T-helper 1 cell treated with Interleukin-12 subunit alpha and Interleukin-12 subunit beta and Interleukin-4 antibody, amounts not matched to agents 30 μg/mL and 1 μg/mL, for 36 hours (primary cell): ENCODE measurements at regions not wholly inside any gene's neighbourhood (a gene's known extent, or its start where the extent isn't known, plus 50 kb on each side); places are given as distances from the start of the nearest gene placed in this dataset.
"Not testable (repeated sequence)": the region's sequence is repeated elsewhere in the genome, so short reads cannot be mapped to it uniquely, and the experiment has no call there.

ENCODE experiments used
- H3K27ac Mint-ChIP-seq: one replicate; pipeline ENCODE4 v1.8.0; 2021; ENCODE audit warnings: mild to moderate bottlenecking, mixed read lengths
- H3K27me3 Mint-ChIP-seq: one replicate; pipeline ENCODE4 v1.8.0; 2021; ENCODE audit warnings: low read depth, mixed read lengths
- H3K36me3 Mint-ChIP-seq: one replicate; pipeline ENCODE4 v1.8.0; 2021; ENCODE audit warnings: low read depth, mixed read lengths
- H3K4me1 Mint-ChIP-seq: one replicate; pipeline ENCODE4 v1.8.0; 2021; ENCODE audit warnings: low read depth, mixed read lengths
- H3K4me3 Mint-ChIP-seq: one replicate; pipeline ENCODE4 v1.8.0; 2021; ENCODE audit warnings: mild to moderate bottlenecking, moderate library complexity, mixed read lengths
- H3K9me3 Mint-ChIP-seq: one replicate; pipeline ENCODE4 v1.8.0; 2021; ENCODE audit warnings: mixed read lengths

DNA sequence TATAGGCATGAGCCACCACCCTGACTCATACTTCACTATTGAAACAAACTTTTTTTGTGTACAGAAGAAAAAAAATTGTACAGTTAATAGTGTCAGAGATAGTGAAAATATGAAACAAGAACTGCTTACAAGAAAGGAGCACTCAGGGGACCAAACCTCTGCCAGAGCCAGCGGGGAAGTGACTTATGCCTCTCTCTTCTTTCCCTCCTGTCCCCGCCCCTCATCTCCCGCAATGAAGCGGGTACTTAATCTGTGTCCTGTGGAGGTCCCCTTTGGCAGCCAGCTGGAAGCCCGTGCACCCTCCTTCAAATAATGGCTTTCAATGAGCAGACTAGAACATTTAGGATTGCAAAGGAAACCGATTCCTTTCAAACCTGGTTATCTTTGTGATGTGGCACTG lies 51.5 kb downstream of the PPIAL4A start:
- not testable (repeated sequence) for H3K36me3 Mint-ChIP-seq, H3K9me3 Mint-ChIP-seq, H3K27me3 Mint-ChIP-seq
- Mint-ChIP-seq H3K27ac (peak overlapping the region; percentile 87), H3K4me3 (peak overlapping the region; percentile 64), H3K4me1 (peaks cover 16% of the 10 kb centered on the region)

GRCh38 chr1:120941836-120942217 lies 52.3 kb downstream of the PPIAL4A start:
- H3K4me3 Mint-ChIP-seq = peak overlapping the region; percentile 91
- not testable (repeated sequence) for H3K9me3 Mint-ChIP-seq
- peak overlapping the region; percentile 98 for H3K27ac Mint-ChIP-seq

GRCh38 chr1:120942218-120942944 lies 52.8 kb downstream of the PPIAL4A start:
- peak overlapping the region; percentile 98 for H3K27ac Mint-ChIP-seq
- peak overlapping the region; percentile 91 for H3K4me3 Mint-ChIP-seq
- H3K27me3 Mint-ChIP-seq, H3K36me3 Mint-ChIP-seq, H3K9me3 Mint-ChIP-seq: not testable (repeated sequence)
- H3K4me1 Mint-ChIP-seq = peaks cover 16% of the 10 kb centered on the region

More at GRCh38 chr1:120941836-120942217, 52.3 kb downstream of the PPIAL4A start:
- not testable (repeated sequence) for H3K36me3 Mint-ChIP-seq, H3K27me3 Mint-ChIP-seq
- H3K4me1 Mint-ChIP-seq = peaks cover 16% of the 10 kb centered on the region

GRCh38 chr1:120942945-120943319 lies 53.4 kb downstream of the PPIAL4A start:
- H3K4me1 Mint-ChIP-seq = peaks cover 16% of the 10 kb centered on the region
- not testable (repeated sequence) for H3K27me3 Mint-ChIP-seq, H3K27ac Mint-ChIP-seq, H3K9me3 Mint-ChIP-seq, H3K36me3 Mint-ChIP-seq, H3K4me3 Mint-ChIP-seq

GRCh38 chr1:120944691-120945090 lies 55.1 kb downstream of the PPIAL4A start:
- not testable (repeated sequence) for H3K36me3 Mint-ChIP-seq, H3K9me3 Mint-ChIP-seq, H3K4me3 Mint-ChIP-seq, H3K27ac Mint-ChIP-seq, H3K27me3 Mint-ChIP-seq
- H3K4me1 Mint-ChIP-seq = peaks cover 13% of the 10 kb centered on the region

DNA sequence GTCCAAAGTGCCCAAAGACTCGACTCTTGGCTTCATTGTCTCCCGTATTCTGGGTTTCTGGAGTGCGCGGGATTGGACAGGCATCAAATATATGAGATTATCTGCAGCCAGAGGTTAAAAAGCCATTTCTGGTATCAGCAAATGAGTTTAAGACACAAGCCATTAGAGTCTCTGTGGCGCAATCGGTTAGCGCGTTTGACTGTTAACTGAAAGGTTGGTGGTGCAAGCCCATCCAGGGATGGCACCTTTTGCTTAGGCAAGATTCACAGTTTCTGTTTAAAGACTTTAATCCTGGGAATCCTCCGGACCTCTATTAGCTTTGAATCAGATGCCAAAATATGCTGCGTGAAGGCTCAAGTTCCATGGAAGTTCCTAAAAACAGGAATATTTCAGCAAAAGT lies 55.6 kb downstream of the PPIAL4A start:
- not testable (repeated sequence) for H3K27me3 Mint-ChIP-seq, H3K36me3 Mint-ChIP-seq, H3K27ac Mint-ChIP-seq, H3K4me3 Mint-ChIP-seq, H3K9me3 Mint-ChIP-seq
- H3K4me1 Mint-ChIP-seq = peaks cover 13% of the 10 kb centered on the region

DNA sequence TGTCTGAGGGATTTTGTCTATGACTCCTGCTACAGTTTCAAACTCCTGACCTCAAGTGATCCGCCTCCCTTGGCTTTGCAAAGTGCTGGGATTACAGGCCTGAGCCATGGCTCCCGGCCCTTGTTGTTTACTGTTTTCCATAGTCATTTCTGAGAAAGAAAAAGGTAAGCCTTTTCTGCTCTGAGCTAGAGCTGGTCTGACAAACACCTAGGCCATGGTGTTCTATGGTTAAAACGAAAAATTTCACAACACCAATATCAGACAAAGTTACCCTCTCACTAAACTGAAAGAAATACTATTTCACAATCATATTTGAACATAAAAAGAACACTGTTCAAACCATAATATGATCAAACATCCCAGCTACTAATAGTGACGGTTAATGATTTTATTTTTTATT lies 57.5 kb downstream of the PPIAL4A start:
- not testable (repeated sequence) for H3K4me1 Mint-ChIP-seq, H3K27me3 Mint-ChIP-seq, H3K9me3 Mint-ChIP-seq, H3K27ac Mint-ChIP-seq, H3K36me3 Mint-ChIP-seq, H3K4me3 Mint-ChIP-seq

- not testable (repeated sequence) for H3K9me3 Mint-ChIP-seq, H3K4me1 Mint-ChIP-seq, H3K27me3 Mint-ChIP-seq, H3K4me3 Mint-ChIP-seq, H3K36me3 Mint-ChIP-seq, H3K27ac Mint-ChIP-seq
These were observed 60.2 kb downstream of the PPIAL4A start for GRCh38 chr1:120949724-120950123.

- H3K4me1 Mint-ChIP-seq, H3K4me3 Mint-ChIP-seq, H3K27ac Mint-ChIP-seq, H3K27me3 Mint-ChIP-seq, H3K9me3 Mint-ChIP-seq: not testable (repeated sequence)
- H3K36me3 Mint-ChIP-seq = peaks cover 13% of the 10 kb centered on the region
These were observed 61.1 kb downstream of the PPIAL4A start for GRCh38 chr1:120950633-120951032.

DNA sequence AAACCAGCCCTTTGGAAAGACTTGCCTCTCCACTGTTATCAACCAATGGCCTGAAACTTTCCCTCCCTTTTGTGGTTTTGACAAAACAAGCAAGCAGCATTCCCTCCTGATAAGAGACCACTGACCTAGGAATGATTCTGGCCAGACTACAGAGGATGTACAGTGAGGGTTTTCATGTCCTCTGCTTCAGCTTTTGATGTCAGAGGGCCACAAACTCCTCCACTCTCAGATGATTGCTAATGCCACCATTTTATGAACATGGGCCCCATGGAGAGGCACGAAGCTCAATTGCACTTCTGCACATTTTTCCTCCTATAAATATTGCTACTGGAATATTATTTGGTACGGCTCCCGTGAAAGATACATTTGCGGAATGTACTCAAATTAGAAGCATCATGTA lies 61.5 kb downstream of the PPIAL4A start:
- H3K27ac Mint-ChIP-seq, H3K27me3 Mint-ChIP-seq, H3K4me1 Mint-ChIP-seq, H3K4me3 Mint-ChIP-seq, H3K9me3 Mint-ChIP-seq: not testable (repeated sequence)
- peaks cover 13% of the 10 kb centered on the region for H3K36me3 Mint-ChIP-seq

- not testable (repeated sequence) for H3K27ac Mint-ChIP-seq, H3K27me3 Mint-ChIP-seq, H3K4me1 Mint-ChIP-seq, H3K9me3 Mint-ChIP-seq, H3K4me3 Mint-ChIP-seq
- H3K36me3 Mint-ChIP-seq = peaks cover 13% of the 10 kb centered on the region
These were observed 62.8 kb downstream of the PPIAL4A start for GRCh38 chr1:120952207-120952870.

GRCh38 chr1:120952871-120953265 lies 63.3 kb downstream of the PPIAL4A start:
- H3K27me3 Mint-ChIP-seq, H3K27ac Mint-ChIP-seq, H3K9me3 Mint-ChIP-seq, H3K4me1 Mint-ChIP-seq, H3K4me3 Mint-ChIP-seq: not testable (repeated sequence)
- peaks cover 15% of the 10 kb centered on the region for H3K36me3 Mint-ChIP-seq

- Mint-ChIP-seq H3K27me3 (no peaks in the 10 kb centered on the region), H3K27ac (no peak overlapping the region), H3K9me3 (peaks cover 6% of the 10 kb centered on the region), H3K36me3 (peaks cover 14% of the 10 kb centered on the region), H3K4me1 (no peaks in the 10 kb centered on the region), H3K4me3 (no peak overlapping the region)
These were observed 65.2 kb downstream of the PPIAL4A start for GRCh38 chr1:120954736-120955135.

GRCh38 chr1:120955961-120956360 lies 66.4 kb downstream of the PPIAL4A start:
- H3K27ac Mint-ChIP-seq, H3K4me1 Mint-ChIP-seq, H3K27me3 Mint-ChIP-seq, H3K4me3 Mint-ChIP-seq: not testable (repeated sequence)
- Mint-ChIP-seq H3K9me3 (peaks cover 13% of the 10 kb centered on the region), H3K36me3 (peaks cover 15% of the 10 kb centered on the region)

- H3K27ac Mint-ChIP-seq, H3K4me1 Mint-ChIP-seq, H3K4me3 Mint-ChIP-seq, H3K36me3 Mint-ChIP-seq, H3K9me3 Mint-ChIP-seq, H3K27me3 Mint-ChIP-seq: not testable (repeated sequence)
These were observed 76.4 kb downstream of the PPIAL4A start for GRCh38 chr1:120966018-120966417.

DNA sequence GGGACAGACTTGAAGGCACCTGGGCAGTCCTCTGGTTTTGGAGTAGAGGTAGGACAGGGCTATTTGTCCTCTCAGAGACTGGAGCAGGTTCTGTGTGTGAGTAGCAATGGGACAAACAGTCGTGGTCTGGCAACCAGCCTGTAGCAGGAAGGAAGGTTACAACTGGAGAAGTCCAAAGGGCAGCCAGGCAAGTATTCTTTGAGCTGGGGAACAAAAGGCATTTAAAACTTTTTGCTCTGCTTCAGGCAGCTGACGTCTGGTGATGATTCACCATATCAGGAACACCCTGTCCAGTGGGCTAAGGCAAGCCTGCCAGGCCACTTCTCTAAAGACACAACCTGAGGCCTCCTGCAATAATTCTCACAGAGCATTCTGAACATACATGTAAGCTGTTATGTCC lies 83.3 kb downstream of the PPIAL4A start:
- not testable (repeated sequence) for H3K27ac Mint-ChIP-seq, H3K36me3 Mint-ChIP-seq, H3K4me1 Mint-ChIP-seq, H3K27me3 Mint-ChIP-seq, H3K9me3 Mint-ChIP-seq, H3K4me3 Mint-ChIP-seq
